GM06990 (cell line): ENCODE measurements at regions not wholly inside any gene's neighbourhood (a gene's known extent, or its start where the extent isn't known, plus 50 kb on each side); places are given as distances from the start of the nearest gene placed in this dataset.

ENCODE experiments used
- DNase-seq: peaks from one replicate; pipeline ENCODE4 v3.0.0-alpha.2; 2011; ENCODE audit not compliant: insufficient read length; ENCODE audit errors: extremely low read depth
- H3K27me3 ChIP-seq: replicated peaks from 2 replicates; pipeline ENCODE4 v1.6.0; 2011; ENCODE audit warnings: low read length; ENCODE audit not compliant: control insufficient read depth, insufficient read depth
- H3K36me3 ChIP-seq: 2 replicates; pipeline ENCODE4 v1.5.1; 2011; ENCODE audit warnings: low read length; ENCODE audit not compliant: control insufficient read depth, insufficient read depth
- H3K4me3 ChIP-seq: replicated peaks from 2 replicates; pipeline ENCODE4 v1.5.1; 2011; ENCODE audit warnings: low read depth, mild to moderate bottlenecking, control low read depth, low read length
- CTCF ChIP-seq: IDR thresholded peaks from 2 replicates; pipeline ENCODE4 v1.5.1; 2011; ENCODE audit warnings: low read length, control low read depth, mild to moderate bottlenecking, inconsistent platforms; ENCODE audit not compliant: insufficient read depth, poor library complexity, severe bottlenecking

GRCh38 chr10:78856421-78856820 is 212.3 kb upstream of the ZMIZ1 start:
- TF ChIP-seq CTCF, result no peak
- Histone ChIP-seq H3K4me3 (no peak overlapping the region), H3K27me3 (no peaks in the 10 kb centered on the region; the same call in 1 of the 2 replicates), H3K36me3 (no peaks in the 10 kb centered on the region)
- DNase-seq, result no peak

- DNase-seq, result no peak
- Histone ChIP-seq H3K36me3 (no peaks in the 10 kb centered on the region), H3K27me3 (no peaks in the 10 kb centered on the region; the same call in 1 of the 2 replicates), H3K4me3 (no peak overlapping the region)
- no peak for TF ChIP-seq CTCF
Observed at GRCh38 chr10:78857193-78857592, 211.6 kb upstream of the ZMIZ1 start.

- no peaks in the 10 kb centered on the region; the same call in 1 of the 2 replicates for H3K27me3 ChIP-seq
- no peak for DNase-seq
- H3K36me3 ChIP-seq, result no peaks in the 10 kb centered on the region
- TF ChIP-seq CTCF, result no peak
- no peak overlapping the region for H3K4me3 ChIP-seq
Observed at GRCh38 chr10:78859266-78859665, 209.5 kb upstream of the ZMIZ1 start.

- H3K27me3 ChIP-seq, result no peaks in the 10 kb centered on the region; the same call in 1 of the 2 replicates
- TF ChIP-seq CTCF, result no peak
- no peak for DNase-seq
- H3K36me3 ChIP-seq, result no peaks in the 10 kb centered on the region
- no peak overlapping the region for H3K4me3 ChIP-seq
Observed at GRCh38 chr10:78859769-78860168, 209.0 kb upstream of the ZMIZ1 start.

GRCh38 chr10:78860260-78860914 is 208.4 kb upstream of the ZMIZ1 start:
- Histone ChIP-seq H3K36me3 (no peaks in the 10 kb centered on the region), H3K27me3 (no peaks in the 10 kb centered on the region; the same call in 1 of the 2 replicates), H3K4me3 (no peak overlapping the region)
- DNase-seq, result no peak
- no peak for TF ChIP-seq CTCF
